GM10266 (cell line): ENCODE measurements at regions not wholly inside any gene's neighbourhood (a gene's known extent, or its start where the extent isn't known, plus 50 kb on each side); places are given as distances from the start of the nearest gene placed in this dataset.

Source experiments
- DNase-seq: peaks from one replicate; pipeline ENCODE4 v3.0.0; 2012; ENCODE audit errors: extremely low spot score
- CTCF ChIP-seq: IDR thresholded peaks from 2 replicates; pipeline ENCODE4 v1.5.1; 2012; ENCODE audit warnings: mild to moderate bottlenecking, low read depth; ENCODE audit not compliant: control insufficient read depth, insufficient read depth; ENCODE audit errors: missing control alignments

GRCh38 chr6:10310826-10311225 is 104.0 kb downstream of the TFAP2A start:
- no peak for TF ChIP-seq CTCF
- no peak for DNase-seq

GRCh38 chr6:10310330-10310653 is 104.6 kb downstream of the TFAP2A start:
- no peak for DNase-seq
- TF ChIP-seq CTCF = no peak

GRCh38 chr6:10309457-10310329 is 105.2 kb downstream of the TFAP2A start:
- TF ChIP-seq CTCF = no peak
- DNase-seq = no peak

GRCh38 chr6:10307476-10307875 is 107.4 kb downstream of the TFAP2A start:
- no peak for DNase-seq
- TF ChIP-seq CTCF = no peak

GRCh38 chr6:10307028-10307427 is 107.8 kb downstream of the TFAP2A start:
- no peak for DNase-seq
- TF ChIP-seq CTCF = no peak

GRCh38 chr6:10305790-10306415 is 109.0 kb downstream of the TFAP2A start:
- no peak for TF ChIP-seq CTCF
- DNase-seq = no peak
